Endodermal cell (in vitro differentiated cells): ENCODE measurements at regions not wholly inside any gene's neighbourhood (a gene's known extent, or its start where the extent isn't known, plus 50 kb on each side); places are given as distances from the start of the nearest gene placed in this dataset.

Source experiments
- DNase-seq: peaks from one replicate; pipeline ENCODE4 v3.0.0-alpha.2; 2017
- H3K27ac ChIP-seq: 2 replicates; pipeline ENCODE4 v1.5.1; 2013; ENCODE audit warnings: mild to moderate bottlenecking, low read depth, low read length, moderate library complexity
- H3K27me3 ChIP-seq: 2 replicates; pipeline ENCODE4 v1.6.1; 2013; ENCODE audit warnings: mild to moderate bottlenecking, low read length, moderate library complexity; ENCODE audit not compliant: insufficient read depth, control insufficient read depth, poor library complexity, severe bottlenecking
- H3K36me3 ChIP-seq: 2 replicates; pipeline ENCODE4 v1.7.0; 2013; ENCODE audit warnings: mild to moderate bottlenecking, low read length, moderate library complexity; ENCODE audit not compliant: control insufficient read depth, insufficient read depth
- H3K4me1 ChIP-seq: one replicate; pipeline ENCODE4 v1.7.0; 2013; ENCODE audit warnings: low read length; ENCODE audit not compliant: control insufficient read depth, insufficient read depth
- H3K4me3 ChIP-seq: 2 replicates; pipeline ENCODE4 v1.5.1; 2013; ENCODE audit warnings: mild to moderate bottlenecking, low read length, moderate library complexity
- H3K9ac ChIP-seq: 2 replicates; pipeline ENCODE4 v1.6.1; 2013; ENCODE audit warnings: mild to moderate bottlenecking, low read length, moderate library complexity; ENCODE audit not compliant: poor library complexity, severe bottlenecking; ENCODE audit errors: extremely low read depth
- H3K9me3 ChIP-seq: 2 replicates; pipeline ENCODE4 v1.6.1; 2013; ENCODE audit warnings: mild to moderate bottlenecking, low read length, moderate library complexity; ENCODE audit not compliant: control insufficient read depth
- H3K27ac Mint-ChIP-seq: 2 replicates; pipeline ENCODE4 v1.8.0; 2020; ENCODE audit warnings: mixed read lengths
- H3K27me3 Mint-ChIP-seq: 2 replicates; pipeline ENCODE4 v1.8.0; 2021; ENCODE audit warnings: mild to moderate bottlenecking, mixed read lengths; ENCODE audit not compliant: insufficient read depth
- H3K36me3 Mint-ChIP-seq: 2 replicates; pipeline ENCODE4 v1.8.0; 2020; ENCODE audit warnings: low read depth, mixed read lengths
- H3K4me1 Mint-ChIP-seq: 2 replicates; pipeline ENCODE4 v1.8.0; 2020; ENCODE audit warnings: mixed read lengths
- H3K4me3 Mint-ChIP-seq: 2 replicates; pipeline ENCODE4 v1.8.0; 2020; ENCODE audit warnings: mild to moderate bottlenecking, moderate library complexity, mixed read lengths
- H3K9me3 Mint-ChIP-seq: 2 replicates; pipeline ENCODE4 v1.8.0; 2020; ENCODE audit warnings: mild to moderate bottlenecking, mixed read lengths
- WGBS, 2 experiments: methylation state at CpG; one replicate each; pipeline versions ENCODE4 v1.1.5 to v1.1.7; 2013; ENCODE audit warnings: missing lambda C conversion rate in 2 of 2, mixed read lengths in 1 of 2; ENCODE audit not compliant: insufficient coverage in 1 of 2, insufficient read length in 1 of 2; 5-methylcytosine and 5-hydroxymethylcytosine counted together
- TF ChIP-seq, protein P1 (sequence below): fragments of 200-600 bp; sonication (generic); conservative IDR thresholded peaks from 2 replicates; pipeline ENCODE4 v1.5.0; 2021; ENCODE audit warnings: antibody characterized with exemption, mild to moderate bottlenecking

DNA sequence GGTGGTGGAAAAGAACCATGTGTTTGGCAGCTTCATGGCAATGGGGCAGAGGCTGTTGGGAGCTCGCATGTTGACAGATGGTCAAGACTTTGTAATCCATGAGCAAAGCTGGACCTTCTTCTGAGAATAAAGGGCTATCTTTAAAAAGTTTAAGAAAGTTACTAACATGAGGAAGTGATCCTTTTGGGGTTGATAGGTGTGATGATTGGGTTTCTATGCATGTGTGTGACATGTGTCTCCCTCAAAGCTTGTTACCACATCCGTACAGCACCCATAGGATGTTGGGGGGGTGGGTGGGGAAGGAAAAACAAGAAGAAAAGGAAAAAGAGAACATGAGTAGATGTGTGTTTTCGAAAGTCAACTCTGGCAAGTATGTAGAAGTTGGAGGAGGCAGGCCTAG is 123.0 kb upstream of the TLR3 start:
- no peak overlapping the region for H3K4me3 Mint-ChIP-seq
- WGBS, 2 experiments: 87 to 89% methylated on average over 2 to 3 of the region's 3 CpGs
- no peaks in the 10 kb centered on the region for H3K27me3 Mint-ChIP-seq
- no peak overlapping the region for H3K27ac Mint-ChIP-seq
- no peaks in the 10 kb centered on the region for H3K36me3 Mint-ChIP-seq
- Histone ChIP-seq H3K27me3 (no peaks in the 10 kb centered on the region), H3K36me3 (no peaks in the 10 kb centered on the region), H3K4me1 (no peaks in the 10 kb centered on the region), H3K27ac (no peak overlapping the region), H3K9me3 (no peaks in the 10 kb centered on the region), H3K4me3 (no peak overlapping the region), H3K9ac (no peak overlapping the region)
- TF ChIP-seq, protein P1, sequence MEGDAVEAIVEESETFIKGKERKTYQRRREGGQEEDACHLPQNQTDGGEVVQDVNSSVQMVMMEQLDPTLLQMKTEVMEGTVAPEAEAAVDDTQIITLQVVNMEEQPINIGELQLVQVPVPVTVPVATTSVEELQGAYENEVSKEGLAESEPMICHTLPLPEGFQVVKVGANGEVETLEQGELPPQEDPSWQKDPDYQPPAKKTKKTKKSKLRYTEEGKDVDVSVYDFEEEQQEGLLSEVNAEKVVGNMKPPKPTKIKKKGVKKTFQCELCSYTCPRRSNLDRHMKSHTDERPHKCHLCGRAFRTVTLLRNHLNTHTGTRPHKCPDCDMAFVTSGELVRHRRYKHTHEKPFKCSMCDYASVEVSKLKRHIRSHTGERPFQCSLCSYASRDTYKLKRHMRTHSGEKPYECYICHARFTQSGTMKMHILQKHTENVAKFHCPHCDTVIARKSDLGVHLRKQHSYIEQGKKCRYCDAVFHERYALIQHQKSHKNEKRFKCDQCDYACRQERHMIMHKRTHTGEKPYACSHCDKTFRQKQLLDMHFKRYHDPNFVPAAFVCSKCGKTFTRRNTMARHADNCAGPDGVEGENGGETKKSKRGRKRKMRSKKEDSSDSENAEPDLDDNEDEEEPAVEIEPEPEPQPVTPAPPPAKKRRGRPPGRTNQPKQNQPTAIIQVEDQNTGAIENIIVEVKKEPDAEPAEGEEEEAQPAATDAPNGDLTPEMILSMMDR: no peak
- DNase-seq: no peak
- H3K9me3 Mint-ChIP-seq: no peaks in the 10 kb centered on the region
- H3K4me1 Mint-ChIP-seq: no peaks in the 10 kb centered on the region

DNA sequence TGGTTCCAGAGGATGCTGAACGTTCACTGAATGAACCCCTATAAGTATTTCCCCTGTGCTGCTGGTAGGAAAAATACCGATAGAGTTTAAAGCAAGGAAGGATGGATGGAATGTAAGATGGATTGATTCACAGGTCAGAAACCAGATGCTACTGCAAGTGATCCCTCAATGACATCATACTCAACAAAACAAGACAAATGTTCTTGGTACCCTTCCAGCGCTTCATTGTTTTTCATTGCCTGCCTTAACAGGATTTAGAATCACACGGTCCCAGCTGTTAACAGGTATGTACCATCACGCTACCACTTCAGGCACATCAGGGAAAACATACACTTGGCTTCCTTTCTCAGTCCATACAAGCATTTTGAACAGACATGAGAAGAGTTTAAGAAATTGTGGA is 118.1 kb upstream of the TLR3 start:
- Histone ChIP-seq H3K4me1 (no peaks in the 10 kb centered on the region), H3K27ac (no peak overlapping the region), H3K27me3 (no peaks in the 10 kb centered on the region), H3K36me3 (no peaks in the 10 kb centered on the region), H3K4me3 (no peak overlapping the region), H3K9me3 (no peaks in the 10 kb centered on the region), H3K9ac (no peak overlapping the region)
- Mint-ChIP-seq H3K4me1 (no peaks in the 10 kb centered on the region), H3K9me3 (no peaks in the 10 kb centered on the region), H3K27ac (no peak overlapping the region), H3K27me3 (no peaks in the 10 kb centered on the region), H3K4me3 (no peak overlapping the region), H3K36me3 (no peaks in the 10 kb centered on the region)
- DNase-seq: no peak
- TF ChIP-seq, protein P1: no peak
- 93 to 100% methylated on average over 1 to 5 of the region's 5 CpGs for WGBS, 2 experiments

DNA sequence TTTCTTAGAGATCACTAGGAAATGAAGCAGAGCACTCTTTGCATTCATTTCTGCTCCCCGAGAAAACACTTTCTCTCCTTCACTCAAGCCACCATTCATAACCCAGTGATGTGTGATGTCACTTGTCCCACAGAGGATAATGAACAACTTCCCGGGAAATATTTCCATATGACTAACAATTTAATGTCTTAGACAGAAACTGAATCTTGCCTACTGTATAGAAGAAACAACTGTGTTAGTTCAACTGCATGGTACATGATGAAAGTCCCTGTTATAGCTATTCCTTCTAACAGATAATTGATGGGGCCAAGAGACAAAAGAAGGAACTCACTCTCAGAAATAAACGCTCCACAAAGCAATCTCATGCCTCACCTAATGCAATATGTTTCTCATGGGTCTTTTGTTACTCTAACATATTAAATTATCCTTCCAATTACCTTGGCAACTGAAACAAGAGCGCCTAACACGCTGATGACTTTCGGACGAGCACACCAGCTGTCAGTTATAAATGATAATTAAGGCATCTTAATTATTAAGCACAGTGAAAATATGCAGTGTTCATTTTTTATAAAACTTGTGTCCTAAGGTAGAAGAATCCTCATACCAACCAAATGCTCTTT is 113.7 kb upstream of the TLR3 start:
- Histone ChIP-seq H3K4me3 (no peak overlapping the region), H3K36me3 (no peaks in the 10 kb centered on the region), H3K9me3 (no peaks in the 10 kb centered on the region), H3K27ac (peak overlapping the region; percentile 88), H3K4me1 (no peaks in the 10 kb centered on the region), H3K9ac (no peak overlapping the region), H3K27me3 (no peaks in the 10 kb centered on the region)
- Mint-ChIP-seq H3K4me3 (no peak overlapping the region), H3K9me3 (peaks cover 2% of the 10 kb centered on the region), H3K36me3 (no peaks in the 10 kb centered on the region), H3K27me3 (no peaks in the 10 kb centered on the region), H3K27ac (no peak overlapping the region), H3K4me1 (peaks cover 2% of the 10 kb centered on the region)
- TF ChIP-seq, protein P1: no peak
- WGBS, 2 experiments: 83 to 90% methylated on average over 1 to 7 of the region's 7 CpGs
- no peak for DNase-seq
